B cell (primary cell): ENCODE measurements at regions not wholly inside any gene's neighbourhood (a gene's known extent, or its start where the extent isn't known, plus 50 kb on each side); places are given as distances from the start of the nearest gene placed in this dataset.

Experiments used
- ATAC-seq: fragments of 200-7000 bp; cut with Tn5 transposase; one replicate; pipeline ENCODE4 v1.10.0; 2021; ENCODE audit warnings: low read depth, mild to moderate bottlenecking, moderate number of reproducible peaks, moderate library complexity
- CTCF ChIA-PET: fragments of 350-600 bp; sonication (Branson Sonifier 250); formaldehyde crosslinking; loops from one replicate; lab custom pipeline; 2021; ENCODE audit warnings: antibody characterized with exemption, inconsistent platforms; lab: Charles Lee
- POLR2A ChIA-PET: fragments of 350-600 bp; sonication (Branson Sonifier 250); formaldehyde crosslinking; loops from one replicate; lab custom pipeline; 2021; ENCODE audit warnings: antibody characterized with exemption; lab: Charles Lee
- DNase-seq: peaks from one replicate; pipeline ENCODE4 v3.0.0; 2013
- H2AFZ ChIP-seq: 2 replicates; pipeline ENCODE4 v1.6.1; 2012; ENCODE audit warnings: mild to moderate bottlenecking, low read depth, low read length; ENCODE audit not compliant: insufficient read depth, poor library complexity, severe bottlenecking
- H3K27ac ChIP-seq, 2 donors: 1 replicate in 1 of 2; 2 replicates in 1 of 2; pipeline ENCODE4 v1.5.1; 2012 to 2013; ENCODE audit warnings: low read length in 2 of 2, mild to moderate bottlenecking in 2 of 2, moderate library complexity in 1 of 2
- H3K27me3 ChIP-seq, 4 experiments: fragments of 200-600 bp in 1 of 4; sonication (generic) in 1 of 4; replicated peaks in 1 of 4; 1 replicate in 2 of 4; 2 replicates in 2 of 4; pipeline versions ENCODE4 v1.6.1 to v1.7.0; 2013 to 2016; ENCODE audit warnings: low read length in 3 of 4, mild to moderate bottlenecking in 2 of 4, mixed read lengths in 1 of 4, moderate library complexity in 1 of 4; ENCODE audit not compliant: insufficient read depth in 4 of 4, control insufficient read depth in 3 of 4; ENCODE audit errors: control extremely low read depth in 1 of 4
- H3K36me3 ChIP-seq, 2 experiments: replicated peaks in 1 of 2; 1 replicate in 1 of 2; 2 replicates in 1 of 2; pipeline versions ENCODE4 v1.6.1 to v1.7.1; 2013; ENCODE audit warnings: low read length in 1 of 2; ENCODE audit not compliant: insufficient read depth in 2 of 2, control insufficient read depth in 1 of 2; ENCODE audit errors: control extremely low read depth in 1 of 2, extremely low read depth in 1 of 2
- H3K4me1 ChIP-seq, 2 donors: fragments of 200-600 bp in 1 of 2; sonication (generic) in 1 of 2; 1 replicate in 1 of 2; 2 replicates in 1 of 2; pipeline versions ENCODE4 v1.5.1 to v1.6.1; 2013 to 2017; ENCODE audit warnings: low read length in 2 of 2; ENCODE audit not compliant: control insufficient read depth in 2 of 2, insufficient read depth in 2 of 2
- H3K4me2 ChIP-seq: replicated peaks from 2 replicates; pipeline ENCODE3; 2012; ENCODE audit warnings: mild to moderate bottlenecking, low read depth, low read length; ENCODE audit not compliant: poor library complexity, severe bottlenecking
- H3K4me3 ChIP-seq, 5 experiments: fragments of 200-600 bp in 1 of 5; sonication (generic) in 1 of 5; 1 replicate in 3 of 5; 2 replicates in 2 of 5; pipeline versions ENCODE4 v1.5.1 to v1.7.0; 2011 to 2016; ENCODE audit warnings: low read length in 4 of 5, mild to moderate bottlenecking in 4 of 5, low read depth in 2 of 5, control low read depth in 1 of 5, moderate library complexity in 1 of 5; ENCODE audit not compliant: insufficient read depth in 1 of 5; ENCODE audit errors: control extremely low read depth in 1 of 5, extremely low read depth in 1 of 5
- H3K79me2 ChIP-seq: fragments of 200-600 bp; sonication (generic); one replicate; pipeline ENCODE4 v1.6.0; 2016; ENCODE audit warnings: low read length; ENCODE audit not compliant: control insufficient read depth, insufficient read depth
- H3K9ac ChIP-seq: fragments of 200-600 bp; sonication (generic); 2 replicates; pipeline ENCODE4 v1.6.1; 2017; ENCODE audit warnings: mild to moderate bottlenecking, low read length, moderate library complexity
- H3K9me3 ChIP-seq, 3 donors: one replicate each; pipeline versions ENCODE4 v1.6.1 to v1.7.1; 2013; ENCODE audit warnings: low read length in 2 of 3; ENCODE audit not compliant: control insufficient read depth in 2 of 3, insufficient read depth in 1 of 3; ENCODE audit errors: control extremely low read depth in 1 of 3
- H4K20me1 ChIP-seq: 2 replicates; pipeline ENCODE4 v1.6.0; 2012; ENCODE audit warnings: mild to moderate bottlenecking, low read length; ENCODE audit not compliant: insufficient read depth, control insufficient read depth, poor library complexity, severe bottlenecking
- H3K27ac Mint-ChIP-seq: one replicate; pipeline ENCODE4 v1.8.0; 2021; ENCODE audit warnings: mixed read lengths
- H3K27me3 Mint-ChIP-seq: one replicate; pipeline ENCODE4 v1.8.0; 2021; ENCODE audit warnings: mixed read lengths
- H3K4me1 Mint-ChIP-seq: one replicate; pipeline ENCODE4 v1.8.0; 2021; ENCODE audit warnings: mixed read lengths
- H3K4me3 Mint-ChIP-seq: one replicate; pipeline ENCODE4 v1.8.0; 2021; ENCODE audit warnings: mixed read lengths
- H3K9me3 Mint-ChIP-seq: one replicate; pipeline ENCODE4 v1.8.0; 2022; ENCODE audit warnings: mixed read lengths; ENCODE audit not compliant: insufficient read depth
- CTCF ChIP-seq: fragments of 200-600 bp; IDR thresholded peaks from one replicate; pipeline ENCODE4 v1.8.0; 2022; ENCODE audit warnings: antibody characterized with exemption, mild to moderate bottlenecking
- EZH2 ChIP-seq: IDR thresholded peaks from 2 replicates; pipeline ENCODE4 v1.6.1; 2012; ENCODE audit warnings: borderline replicate concordance, low read depth, mild to moderate bottlenecking, moderate library complexity, low read length; ENCODE audit not compliant: insufficient read depth, poor library complexity, severe bottlenecking
- WGBS: methylation state at CpG from one replicate; pipeline ENCODE4 v1.1.5; 2013; ENCODE audit warnings: missing lambda C conversion rate; ENCODE audit not compliant: insufficient coverage; 5-methylcytosine and 5-hydroxymethylcytosine counted together
- intact Hi-C: fragments of 100-400 bp; cut with micrococcal nuclease; formaldehyde crosslinking; loops from one replicate; pipeline ENCODE4 v1.10.0; 2022

DNA sequence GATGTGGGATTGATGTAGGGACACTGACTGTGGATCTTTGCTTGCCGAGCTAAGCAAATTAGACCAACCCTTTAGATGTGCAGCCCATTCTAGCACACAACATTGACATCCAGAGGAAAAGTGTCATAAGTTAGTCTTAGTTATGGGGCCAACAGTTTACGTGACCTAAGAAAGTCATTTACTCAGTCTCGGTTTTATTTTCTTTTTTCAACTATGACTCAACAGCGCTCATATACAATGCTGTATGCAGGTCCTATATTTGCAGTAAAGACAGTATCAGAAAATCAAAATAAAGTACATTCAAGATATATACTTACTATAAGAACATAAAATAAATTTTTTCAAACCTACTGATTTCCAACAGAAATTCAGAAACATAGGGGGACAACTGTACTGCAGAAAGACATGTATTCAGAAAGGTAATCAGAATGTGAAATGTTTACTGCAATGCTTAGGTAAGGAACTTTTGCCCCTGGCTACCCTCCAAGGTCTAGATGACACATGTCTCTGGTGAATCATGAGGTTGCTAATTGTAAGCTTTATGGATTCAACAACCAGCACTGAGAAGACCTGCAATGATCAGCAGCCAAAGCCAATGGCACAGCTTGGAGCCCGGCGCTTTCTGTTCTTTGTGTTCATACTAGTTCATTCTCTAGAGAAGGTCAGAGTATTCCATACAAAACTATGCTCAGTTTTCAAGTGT lies 317.5 kb upstream of the CNTN6 start:
- Histone ChIP-seq H3K27ac (no peak overlapping the region), H4K20me1 (no peaks in the 10 kb centered on the region), H3K9ac (no peak overlapping the region), H3K79me2 (no peaks in the 10 kb centered on the region), H3K27me3 (no peaks in the 10 kb centered on the region), H3K36me3 (no peaks in the 10 kb centered on the region), H3K4me3 (no peak overlapping the region), H3K9me3 (no peaks in the 10 kb centered on the region), H3K4me1 (no peaks in the 10 kb centered on the region), H2AFZ (no peak overlapping the region), H3K4me2 (no peak overlapping the region)
- Mint-ChIP-seq H3K4me1 (no peaks in the 10 kb centered on the region), H3K9me3 (no peaks in the 10 kb centered on the region), H3K4me3 (no peak overlapping the region), H3K27me3 (no peaks in the 10 kb centered on the region), H3K27ac (no peak overlapping the region)
- ATAC-seq, result no peak
- ChIA-PET CTCF (no interaction called here), POLR2A (no interaction called here)
- TF ChIP-seq EZH2 (no peak), CTCF (no peak)
- DNase-seq, result no peak
- whole genome bisulfite sequencing, result no CpG with 5 or more reads among the region's 6 CpGs
- intact Hi-C loops, result no loop called here

DNA sequence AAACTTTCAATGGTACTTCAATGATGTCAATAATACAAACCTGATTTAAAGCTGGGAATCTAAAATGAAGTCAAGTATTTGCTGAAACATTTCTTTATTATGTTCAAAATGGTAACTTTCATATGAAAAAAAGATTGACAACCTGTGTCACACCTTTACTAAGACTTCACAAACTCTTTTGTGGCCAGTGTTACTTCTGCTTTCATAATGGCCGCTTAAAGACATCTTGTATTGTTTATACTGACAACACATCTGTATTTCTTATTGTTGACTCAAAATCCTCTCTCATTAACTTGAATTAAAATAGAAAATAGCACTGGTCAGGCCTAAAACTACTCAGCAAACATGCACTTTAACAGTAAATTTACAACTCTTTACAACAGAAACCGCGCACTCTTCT lies 312.3 kb upstream of the CNTN6 start:
- ChIA-PET CTCF (no interaction called here), POLR2A (no interaction called here)
- no peaks in the 10 kb centered on the region for H3K36me3 ChIP-seq
- H3K27ac ChIP-seq, result no peak overlapping the region
- H3K27me3 ChIP-seq, result no peaks in the 10 kb centered on the region
- H3K9me3 Mint-ChIP-seq, result peaks cover 3% of the 10 kb centered on the region
- no peak for ATAC-seq
- H3K9ac ChIP-seq, result no peak overlapping the region
- intact Hi-C loops, result no loop called here
- no peak for DNase-seq
- no peaks in the 10 kb centered on the region for H3K4me1 ChIP-seq
- no peaks in the 10 kb centered on the region for H4K20me1 ChIP-seq
- H3K27me3 Mint-ChIP-seq, result no peaks in the 10 kb centered on the region
- no peaks in the 10 kb centered on the region for H3K4me1 Mint-ChIP-seq
- H3K9me3 ChIP-seq, result no peaks in the 10 kb centered on the region
- no CpG with 5 or more reads among the region's 3 CpGs for WGBS
- no peak overlapping the region for H2AFZ ChIP-seq
- H3K27ac Mint-ChIP-seq, result no peak overlapping the region
- H3K4me2 ChIP-seq, result no peak overlapping the region
- no peak overlapping the region for H3K4me3 Mint-ChIP-seq
- TF ChIP-seq CTCF (no peak), EZH2 (no peak)
- H3K79me2 ChIP-seq, result no peaks in the 10 kb centered on the region
- no peak overlapping the region for H3K4me3 ChIP-seq
